AML-193 (cell line): ENCODE measurements at regions not wholly inside any gene's neighbourhood (a gene's known extent, or its start where the extent isn't known, plus 50 kb on each side); places are given as distances from the start of the nearest gene placed in this dataset.
A peak's percentile ranks its signal among the peaks of the same experiment; 100 is the strongest.

Experiments
- DNase-seq, 2 experiments: peaks; one replicate each; lab custom pipeline; 2025; lab: John Stamatoyannopoulos, UW

GRCh38 chr2:136468799-136469369, 296.5 kb upstream of the THSD7B start:
- no peak for DNase-seq

- no peak for DNase-seq
Measured at GRCh38 chr2:136452528-136452927, 312.8 kb upstream of the THSD7B start.

- DNase-seq, result no peak
Measured at GRCh38 chr2:136448986-136449780, 316.2 kb upstream of the THSD7B start.

- DNase-seq, result no peak
Measured at GRCh38 chr2:136448432-136448831, 316.9 kb upstream of the THSD7B start.

GRCh38 chr2:136444323-136444722, 321.0 kb upstream of the THSD7B start:
- DNase-seq, result no peak

- no peak for DNase-seq
Measured at GRCh38 chr2:136443661-136444060, 321.7 kb upstream of the THSD7B start.

- no peak for DNase-seq
Measured at GRCh38 chr2:136441979-136442714, 323.2 kb upstream of the THSD7B start.

- no peak for DNase-seq
Measured at GRCh38 chr2:136439064-136439676, 321.2 kb upstream of the CXCR4 start.

GRCh38 chr2:136437461-136437860, 319.5 kb upstream of the CXCR4 start:
- no peak for DNase-seq

GRCh38 chr2:136436936-136437335, 319.0 kb upstream of the CXCR4 start:
- DNase-seq, result no peak

GRCh38 chr2:136434251-136434715, 316.3 kb upstream of the CXCR4 start:
- DNase-seq, result no peak

- no peak for DNase-seq
Measured at GRCh38 chr2:136433261-136433660, 315.3 kb upstream of the CXCR4 start.

GRCh38 chr2:136424112-136424511, 306.2 kb upstream of the CXCR4 start:
- no peak for DNase-seq

GRCh38 chr2:136423516-136423996, 305.6 kb upstream of the CXCR4 start:
- peak; percentile 26 to 45 for DNase-seq

- DNase-seq, result no peak
Measured at GRCh38 chr2:136422512-136422911, 304.6 kb upstream of the CXCR4 start.

GRCh38 chr2:136420346-136420745, 302.4 kb upstream of the CXCR4 start:
- DNase-seq, result no peak

GRCh38 chr2:136411946-136412345, 294.0 kb upstream of the CXCR4 start:
- DNase-seq, result no peak

- no peak for DNase-seq
Measured at GRCh38 chr2:136410673-136411072, 292.7 kb upstream of the CXCR4 start.

GRCh38 chr2:136408795-136409194, 290.8 kb upstream of the CXCR4 start:
- no peak for DNase-seq

- no peak for DNase-seq
Measured at GRCh38 chr2:136407952-136408318, 290.0 kb upstream of the CXCR4 start.

- DNase-seq, result no peak
Measured at GRCh38 chr2:136407117-136407951, 289.4 kb upstream of the CXCR4 start.
